Neural cell (in vitro differentiated cells): ENCODE measurements at regions not wholly inside any gene's neighbourhood (a gene's known extent, or its start where the extent isn't known, plus 50 kb on each side); places are given as distances from the start of the nearest gene placed in this dataset.

Experiments used
- CTCF ChIP-seq: fragments of 450-650 bp; IDR thresholded peaks from 2 replicates; pipeline ENCODE4 v1.5.1; 2014; ENCODE audit warnings: antibody characterized with exemption, mild to moderate bottlenecking, moderate library complexity; ENCODE audit not compliant: poor library complexity, severe bottlenecking
- EP300 ChIP-seq: fragments of 450-650 bp; conservative IDR thresholded peaks from 2 replicates; pipeline ENCODE4 v1.6.1; 2014; ENCODE audit warnings: antibody characterized with exemption, mild to moderate bottlenecking, moderate library complexity; ENCODE audit not compliant: poor library complexity, severe bottlenecking
- EZH2 ChIP-seq: fragments of 200-600, 300-800 bp; shearing (Covaris generic), sonication (generic); IDR thresholded peaks from 2 replicates; pipeline ENCODE4 v1.6.1; 2014; ENCODE audit warnings: antibody characterized with exemption, low read length, borderline replicate concordance, mild to moderate bottlenecking; ENCODE audit not compliant: insufficient read depth, poor library complexity, severe bottlenecking
- MXI1 ChIP-seq: fragments of 450-650 bp; conservative IDR thresholded peaks from 2 replicates; pipeline ENCODE4 v1.6.1; 2014; ENCODE audit warnings: antibody characterized with exemption, mild to moderate bottlenecking; ENCODE audit not compliant: poor library complexity, severe bottlenecking
- RAD21 ChIP-seq: fragments of 450-650 bp; conservative IDR thresholded peaks from 2 replicates; pipeline ENCODE4 v1.6.1; 2014; ENCODE audit warnings: antibody characterized with exemption, mild to moderate bottlenecking, moderate library complexity
- REST ChIP-seq: IDR thresholded peaks from 2 replicates; pipeline ENCODE4 v1.6.1; 2012; ENCODE audit warnings: borderline replicate concordance
- SMC3 ChIP-seq: fragments of 450-650 bp; conservative IDR thresholded peaks from 2 replicates; pipeline ENCODE4 v1.6.1; 2014; ENCODE audit warnings: antibody characterized with exemption, mild to moderate bottlenecking, moderate library complexity; ENCODE audit not compliant: poor library complexity

- TF ChIP-seq CTCF: no peak
- TF ChIP-seq EP300: no peak
- TF ChIP-seq EZH2: no peak
- no peak for TF ChIP-seq SMC3
- no peak for TF ChIP-seq MXI1
- TF ChIP-seq REST: no peak
- TF ChIP-seq RAD21: no peak
These were observed 119.7 kb upstream of the NRXN1 start for GRCh38 chr2:51151490-51152140.
